ENCODE measurements at regions not wholly inside any gene's neighbourhood (a gene's known extent, or its start where the extent isn't known, plus 50 kb on each side); places are given as distances from the start of the nearest gene placed in this dataset.

GRCh38 chr1:117275055-117275454, 64.3 kb upstream of the VTCN1 start:
- no peak for TF ChIP-seq RAD21 (IDR thresholded peaks at IDR 0.05; ENCODE audit: low read depth)
- no peak for TF ChIP-seq REST (IDR thresholded peaks at IDR 0.05; ENCODE audit: low read depth)
- no peak for TF ChIP-seq EGR1 (IDR thresholded peaks at IDR 0.05)
- TF ChIP-seq USF1 (IDR thresholded peaks at IDR 0.05): no peak

- no peak for TF ChIP-seq MAX (IDR thresholded peaks at IDR 0.05)
- no peak for TF ChIP-seq NFIC (IDR thresholded peaks at IDR 0.05)
- TF ChIP-seq CEBPB (IDR thresholded peaks at IDR 0.05): no peak
- no peak for TF ChIP-seq TAF1 (IDR thresholded peaks at IDR 0.05; ENCODE audit: low read depth)
- no peak for TF ChIP-seq CREB1 (IDR thresholded peaks at IDR 0.05; ENCODE audit: low read depth)
- TF ChIP-seq FOXM1 (IDR thresholded peaks at IDR 0.05; ENCODE audit: borderline replicate concordance, low read depth): no peak
- no peak for TF ChIP-seq EP300 (IDR thresholded peaks at IDR 0.05; ENCODE audit: borderline replicate concordance)
- TF ChIP-seq TCF12 (IDR thresholded peaks at IDR 0.05; ENCODE audit: low read depth): no peak
- no peak for TF ChIP-seq TEAD4 (IDR thresholded peaks at IDR 0.05)
- TF ChIP-seq RAD21 (IDR thresholded peaks at IDR 0.05; ENCODE audit: low read depth): no peak
- TF ChIP-seq REST (IDR thresholded peaks at IDR 0.05; ENCODE audit: low read depth): no peak
- no peak for TF ChIP-seq ZBTB7A (IDR thresholded peaks at IDR 0.05; ENCODE audit: low read depth)
- no peak for TF ChIP-seq YY1 (IDR thresholded peaks at IDR 0.05; ENCODE audit: low read depth)
- no peak for TF ChIP-seq USF1 (IDR thresholded peaks at IDR 0.05)
- no peak for TF ChIP-seq EGR1 (IDR thresholded peaks at IDR 0.05)
These were observed 61.2 kb upstream of the VTCN1 start for GRCh38 chr1:117271959-117272358.

- no peak for TF ChIP-seq MAX (IDR thresholded peaks at IDR 0.05)
These were observed 60.4 kb upstream of the VTCN1 start for GRCh38 chr1:117271129-117271528.

- TF ChIP-seq FOXM1 (IDR thresholded peaks at IDR 0.05; ENCODE audit: borderline replicate concordance, low read depth): no peak
- TF ChIP-seq RAD21 (IDR thresholded peaks at IDR 0.05; ENCODE audit: low read depth): no peak
- TF ChIP-seq ZBTB7A (IDR thresholded peaks at IDR 0.05; ENCODE audit: low read depth): no peak
- no peak for TF ChIP-seq YY1 (IDR thresholded peaks at IDR 0.05; ENCODE audit: low read depth)
- TF ChIP-seq REST (IDR thresholded peaks at IDR 0.05; ENCODE audit: low read depth): no peak
- no peak for TF ChIP-seq CEBPB (IDR thresholded peaks at IDR 0.05)
- no peak for TF ChIP-seq USF1 (IDR thresholded peaks at IDR 0.05)
- TF ChIP-seq TAF1 (IDR thresholded peaks at IDR 0.05; ENCODE audit: low read depth): no peak
- no peak for TF ChIP-seq TCF12 (IDR thresholded peaks at IDR 0.05; ENCODE audit: low read depth)
- TF ChIP-seq TEAD4 (IDR thresholded peaks at IDR 0.05): no peak
- no peak for TF ChIP-seq MAX (IDR thresholded peaks at IDR 0.05)
- TF ChIP-seq CREB1 (IDR thresholded peaks at IDR 0.05; ENCODE audit: low read depth): no peak
- no peak for TF ChIP-seq EP300 (IDR thresholded peaks at IDR 0.05; ENCODE audit: borderline replicate concordance)
- TF ChIP-seq NFIC (IDR thresholded peaks at IDR 0.05): no peak
- TF ChIP-seq EGR1 (IDR thresholded peaks at IDR 0.05): no peak
These were observed 60.0 kb upstream of the VTCN1 start for GRCh38 chr1:117270679-117271078.
